ENCODE measurements at regions not wholly inside any gene's neighbourhood (a gene's known extent, or its start where the extent isn't known, plus 50 kb on each side); places are given as distances from the start of the nearest gene placed in this dataset.
"Not testable (repeated sequence)": the region's sequence is repeated elsewhere in the genome, so short reads cannot be mapped to it uniquely, and the experiment has no call there.

- not testable (repeated sequence) for H3K27me3 ChIP-seq (ENCODE audit: insufficient read depth, low read length, poor library complexity); H3K79me2 ChIP-seq (ENCODE audit: insufficient read depth, low read length); DNase-seq; H3K9ac ChIP-seq (ENCODE audit: low read depth, low read length); H3K4me3 ChIP-seq (ENCODE audit: low read depth in 1 of 2, low read length in 2 of 2); H3K4me2 ChIP-seq (ENCODE audit: insufficient read depth, low read length); H4K20me1 ChIP-seq (ENCODE audit: insufficient read depth, low read length); H3K9me3 ChIP-seq (ENCODE audit: insufficient read depth, low read length, severe bottlenecking); ATAC-seq (ENCODE audit: insufficient read depth, low read depth); H3K36me3 ChIP-seq (ENCODE audit: insufficient read depth, low read length); H3K4me1 ChIP-seq (ENCODE audit: insufficient read depth, low read length); H2AFZ ChIP-seq (ENCODE audit: low read depth, low read length); H3K27ac ChIP-seq (ENCODE audit: low read length)
Measured at GRCh38 chr1:149300478-149301218, 174.2 kb upstream of the NBPF19 start.

- H3K4me2 ChIP-seq (ENCODE audit: insufficient read depth, low read length); DNase-seq; H3K27me3 ChIP-seq (ENCODE audit: insufficient read depth, low read length, poor library complexity); ATAC-seq (ENCODE audit: insufficient read depth, low read depth); H3K27ac ChIP-seq (ENCODE audit: low read length); H2AFZ ChIP-seq (ENCODE audit: low read depth, low read length); H3K4me1 ChIP-seq (ENCODE audit: insufficient read depth, low read length); H3K36me3 ChIP-seq (ENCODE audit: insufficient read depth, low read length); H3K9me3 ChIP-seq (ENCODE audit: insufficient read depth, low read length, severe bottlenecking); H3K79me2 ChIP-seq (ENCODE audit: insufficient read depth, low read length); H3K9ac ChIP-seq (ENCODE audit: low read depth, low read length); H4K20me1 ChIP-seq (ENCODE audit: insufficient read depth, low read length); H3K4me3 ChIP-seq (ENCODE audit: low read depth in 1 of 2, low read length in 2 of 2): not testable (repeated sequence)
Measured at GRCh38 chr1:149301282-149301681, 173.6 kb upstream of the NBPF19 start.

- H3K9ac ChIP-seq (ENCODE audit: low read depth, low read length); H3K9me3 ChIP-seq (ENCODE audit: insufficient read depth, low read length, severe bottlenecking); H3K27me3 ChIP-seq (ENCODE audit: insufficient read depth, low read length, poor library complexity); DNase-seq; H2AFZ ChIP-seq (ENCODE audit: low read depth, low read length); H3K79me2 ChIP-seq (ENCODE audit: insufficient read depth, low read length); H3K4me3 ChIP-seq (ENCODE audit: low read depth in 1 of 2, low read length in 2 of 2); H3K4me2 ChIP-seq (ENCODE audit: insufficient read depth, low read length); H4K20me1 ChIP-seq (ENCODE audit: insufficient read depth, low read length); H3K4me1 ChIP-seq (ENCODE audit: insufficient read depth, low read length); H3K27ac ChIP-seq (ENCODE audit: low read length); H3K36me3 ChIP-seq (ENCODE audit: insufficient read depth, low read length): not testable (repeated sequence)
- ATAC-seq (ENCODE audit: insufficient read depth, low read depth): peak; percentile 67; the same call in 2 of the 3 replicates
Measured at GRCh38 chr1:149304796-149305195, 170.0 kb upstream of the NBPF19 start.

GRCh38 chr1:149307640-149308039, 167.2 kb upstream of the NBPF19 start:
- not testable (repeated sequence) for H3K9me3 ChIP-seq (ENCODE audit: insufficient read depth, low read length, severe bottlenecking); ATAC-seq (ENCODE audit: insufficient read depth, low read depth); H2AFZ ChIP-seq (ENCODE audit: low read depth, low read length); H3K36me3 ChIP-seq (ENCODE audit: insufficient read depth, low read length); DNase-seq; H4K20me1 ChIP-seq (ENCODE audit: insufficient read depth, low read length); H3K27ac ChIP-seq (ENCODE audit: low read length); H3K9ac ChIP-seq (ENCODE audit: low read depth, low read length); H3K79me2 ChIP-seq (ENCODE audit: insufficient read depth, low read length); H3K4me2 ChIP-seq (ENCODE audit: insufficient read depth, low read length); H3K4me3 ChIP-seq (ENCODE audit: low read depth in 1 of 2, low read length in 2 of 2); H3K4me1 ChIP-seq (ENCODE audit: insufficient read depth, low read length); H3K27me3 ChIP-seq (ENCODE audit: insufficient read depth, low read length, poor library complexity)

- H3K9me3 ChIP-seq (ENCODE audit: insufficient read depth, low read length, severe bottlenecking); H3K9ac ChIP-seq (ENCODE audit: low read depth, low read length); H4K20me1 ChIP-seq (ENCODE audit: insufficient read depth, low read length); DNase-seq; H3K79me2 ChIP-seq (ENCODE audit: insufficient read depth, low read length); H3K4me2 ChIP-seq (ENCODE audit: insufficient read depth, low read length); H3K4me1 ChIP-seq (ENCODE audit: insufficient read depth, low read length); H3K4me3 ChIP-seq (ENCODE audit: low read depth in 1 of 2, low read length in 2 of 2); H2AFZ ChIP-seq (ENCODE audit: low read depth, low read length); H3K36me3 ChIP-seq (ENCODE audit: insufficient read depth, low read length); H3K27ac ChIP-seq (ENCODE audit: low read length); ATAC-seq (ENCODE audit: insufficient read depth, low read depth); H3K27me3 ChIP-seq (ENCODE audit: insufficient read depth, low read length, poor library complexity): not testable (repeated sequence)
Measured at GRCh38 chr1:149314921-149315320, 159.9 kb upstream of the NBPF19 start.

GRCh38 chr1:149320971-149321731, 153.7 kb upstream of the NBPF19 start:
- not testable (repeated sequence) for H3K9ac ChIP-seq (ENCODE audit: low read depth, low read length); H3K79me2 ChIP-seq (ENCODE audit: insufficient read depth, low read length); H4K20me1 ChIP-seq (ENCODE audit: insufficient read depth, low read length); ATAC-seq (ENCODE audit: insufficient read depth, low read depth); H3K4me3 ChIP-seq (ENCODE audit: low read depth in 1 of 2, low read length in 2 of 2); H2AFZ ChIP-seq (ENCODE audit: low read depth, low read length); H3K4me2 ChIP-seq (ENCODE audit: insufficient read depth, low read length); H3K27me3 ChIP-seq (ENCODE audit: insufficient read depth, low read length, poor library complexity); H3K36me3 ChIP-seq (ENCODE audit: insufficient read depth, low read length); DNase-seq; H3K9me3 ChIP-seq (ENCODE audit: insufficient read depth, low read length, severe bottlenecking); H3K4me1 ChIP-seq (ENCODE audit: insufficient read depth, low read length); H3K27ac ChIP-seq (ENCODE audit: low read length)

- H3K9me3 ChIP-seq (ENCODE audit: insufficient read depth, low read length, severe bottlenecking); H3K27ac ChIP-seq (ENCODE audit: low read length); H4K20me1 ChIP-seq (ENCODE audit: insufficient read depth, low read length); H3K27me3 ChIP-seq (ENCODE audit: insufficient read depth, low read length, poor library complexity); H3K36me3 ChIP-seq (ENCODE audit: insufficient read depth, low read length); H3K4me2 ChIP-seq (ENCODE audit: insufficient read depth, low read length); ATAC-seq (ENCODE audit: insufficient read depth, low read depth); H3K4me3 ChIP-seq (ENCODE audit: low read depth in 1 of 2, low read length in 2 of 2); H2AFZ ChIP-seq (ENCODE audit: low read depth, low read length); H3K9ac ChIP-seq (ENCODE audit: low read depth, low read length); H3K4me1 ChIP-seq (ENCODE audit: insufficient read depth, low read length); H3K79me2 ChIP-seq (ENCODE audit: insufficient read depth, low read length); DNase-seq: not testable (repeated sequence)
Measured at GRCh38 chr1:149321732-149322016, 153.2 kb upstream of the NBPF19 start.

GRCh38 chr1:149330081-149330335, 144.8 kb upstream of the NBPF19 start:
- not testable (repeated sequence) for ATAC-seq (ENCODE audit: insufficient read depth, low read depth); H3K36me3 ChIP-seq (ENCODE audit: insufficient read depth, low read length); H2AFZ ChIP-seq (ENCODE audit: low read depth, low read length)

More at GRCh38 chr1:149330081-149330335, 144.8 kb upstream of the NBPF19 start:
- not testable (repeated sequence) for H4K20me1 ChIP-seq (ENCODE audit: insufficient read depth, low read length); H3K9me3 ChIP-seq (ENCODE audit: insufficient read depth, low read length, severe bottlenecking); H3K79me2 ChIP-seq (ENCODE audit: insufficient read depth, low read length); H3K27ac ChIP-seq (ENCODE audit: low read length); H3K9ac ChIP-seq (ENCODE audit: low read depth, low read length); H3K4me3 ChIP-seq (ENCODE audit: low read depth in 1 of 2, low read length in 2 of 2); H3K4me1 ChIP-seq (ENCODE audit: insufficient read depth, low read length); DNase-seq; H3K4me2 ChIP-seq (ENCODE audit: insufficient read depth, low read length); H3K27me3 ChIP-seq (ENCODE audit: insufficient read depth, low read length, poor library complexity)

Measured in DND-41 (cell line).